PC-9 (cell line): ENCODE measurements at regions not wholly inside any gene's neighbourhood (a gene's known extent, or its start where the extent isn't known, plus 50 kb on each side); places are given as distances from the start of the nearest gene placed in this dataset.

Experiments used
- EZH2 ChIP-seq: fragments of 200-600 bp; sonication (generic); IDR thresholded peaks from 2 replicates; pipeline ENCODE4 v1.8.0; 2017; ENCODE audit warnings: antibody characterized with exemption, low read depth
- TF ChIP-seq, protein P1 (sequence below): fragments of 200-600 bp; sonication (generic); conservative IDR thresholded peaks from 2 replicates; pipeline ENCODE4 v1.6.1; 2017; ENCODE audit warnings: mixed run types, antibody characterized with exemption, mild to moderate bottlenecking, moderate library complexity

DNA sequence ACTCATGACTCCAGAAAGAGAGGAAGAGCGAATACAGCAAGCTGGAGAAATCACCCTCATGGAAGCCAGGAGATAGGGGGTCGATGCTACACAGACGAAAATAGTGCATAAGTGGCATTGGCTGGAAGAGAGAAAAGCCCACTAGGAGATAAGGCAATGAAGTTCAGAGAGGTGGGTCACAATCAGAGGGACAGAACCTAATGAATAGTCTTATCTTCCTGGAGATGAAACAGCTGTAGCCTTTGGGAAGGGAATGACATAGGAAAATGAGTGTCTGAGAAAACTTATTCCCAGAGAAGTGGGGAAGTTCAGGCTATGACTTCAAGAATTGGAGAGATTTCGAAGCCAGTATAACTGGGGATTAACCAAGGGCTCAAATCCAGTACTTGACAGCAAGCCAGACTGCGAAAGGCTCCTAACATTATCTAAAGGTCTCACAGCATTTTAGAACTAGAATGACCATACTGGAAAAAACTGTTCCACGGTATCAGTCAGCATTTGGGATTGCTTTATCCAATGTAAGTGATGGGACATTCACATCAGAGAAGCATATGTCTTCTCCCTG, 211.1 kb downstream of the ZNF365 start:
- TF ChIP-seq, protein P1, sequence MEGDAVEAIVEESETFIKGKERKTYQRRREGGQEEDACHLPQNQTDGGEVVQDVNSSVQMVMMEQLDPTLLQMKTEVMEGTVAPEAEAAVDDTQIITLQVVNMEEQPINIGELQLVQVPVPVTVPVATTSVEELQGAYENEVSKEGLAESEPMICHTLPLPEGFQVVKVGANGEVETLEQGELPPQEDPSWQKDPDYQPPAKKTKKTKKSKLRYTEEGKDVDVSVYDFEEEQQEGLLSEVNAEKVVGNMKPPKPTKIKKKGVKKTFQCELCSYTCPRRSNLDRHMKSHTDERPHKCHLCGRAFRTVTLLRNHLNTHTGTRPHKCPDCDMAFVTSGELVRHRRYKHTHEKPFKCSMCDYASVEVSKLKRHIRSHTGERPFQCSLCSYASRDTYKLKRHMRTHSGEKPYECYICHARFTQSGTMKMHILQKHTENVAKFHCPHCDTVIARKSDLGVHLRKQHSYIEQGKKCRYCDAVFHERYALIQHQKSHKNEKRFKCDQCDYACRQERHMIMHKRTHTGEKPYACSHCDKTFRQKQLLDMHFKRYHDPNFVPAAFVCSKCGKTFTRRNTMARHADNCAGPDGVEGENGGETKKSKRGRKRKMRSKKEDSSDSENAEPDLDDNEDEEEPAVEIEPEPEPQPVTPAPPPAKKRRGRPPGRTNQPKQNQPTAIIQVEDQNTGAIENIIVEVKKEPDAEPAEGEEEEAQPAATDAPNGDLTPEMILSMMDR: no peak
- TF ChIP-seq EZH2: no peak
